Neutrophil (primary cell): ENCODE measurements at regions not wholly inside any gene's neighbourhood (a gene's known extent, or its start where the extent isn't known, plus 50 kb on each side); places are given as distances from the start of the nearest gene placed in this dataset.

Experiments used
- H3K27ac ChIP-seq: fragments of 200-600 bp; sonication (generic); 2 replicates; pipeline ENCODE4 v1.5.1; 2016; ENCODE audit warnings: mild to moderate bottlenecking, moderate library complexity
- H3K27me3 ChIP-seq: fragments of 200-600 bp; sonication (generic); 2 replicates; pipeline ENCODE4 v1.6.0; 2016; ENCODE audit warnings: mild to moderate bottlenecking
- H3K36me3 ChIP-seq: fragments of 200-600 bp; sonication (generic); 2 replicates; pipeline ENCODE4 v1.5.1; 2017
- H3K4me1 ChIP-seq, 2 experiments: fragments of 200-600 bp in 1 of 2; sonication (generic) in 1 of 2; 1 replicate in 1 of 2; 2 replicates in 1 of 2; pipeline versions ENCODE4 v1.5.1 to v1.6.1; 2013 to 2016; ENCODE audit warnings: low read depth in 1 of 2, low read length in 1 of 2, mild to moderate bottlenecking in 1 of 2, moderate library complexity in 1 of 2; ENCODE audit not compliant: control insufficient read depth in 1 of 2, insufficient read depth in 1 of 2
- H3K4me3 ChIP-seq, 2 experiments: fragments of 200-600 bp in 1 of 2; sonication (generic) in 1 of 2; 1 replicate in 1 of 2; 2 replicates in 1 of 2; pipeline ENCODE4 v1.5.1; 2013 to 2016; ENCODE audit warnings: low read depth in 1 of 2, low read length in 1 of 2, mild to moderate bottlenecking in 1 of 2, moderate library complexity in 1 of 2
- H3K9me3 ChIP-seq: fragments of 200-600 bp; sonication (generic); 2 replicates; pipeline ENCODE4 v1.5.1; 2016
- CTCF ChIP-seq: fragments of 200-600 bp; sonication (generic); IDR thresholded peaks from 2 replicates; pipeline ENCODE4 v1.5.1; 2016; ENCODE audit warnings: antibody characterized with exemption

DNA sequence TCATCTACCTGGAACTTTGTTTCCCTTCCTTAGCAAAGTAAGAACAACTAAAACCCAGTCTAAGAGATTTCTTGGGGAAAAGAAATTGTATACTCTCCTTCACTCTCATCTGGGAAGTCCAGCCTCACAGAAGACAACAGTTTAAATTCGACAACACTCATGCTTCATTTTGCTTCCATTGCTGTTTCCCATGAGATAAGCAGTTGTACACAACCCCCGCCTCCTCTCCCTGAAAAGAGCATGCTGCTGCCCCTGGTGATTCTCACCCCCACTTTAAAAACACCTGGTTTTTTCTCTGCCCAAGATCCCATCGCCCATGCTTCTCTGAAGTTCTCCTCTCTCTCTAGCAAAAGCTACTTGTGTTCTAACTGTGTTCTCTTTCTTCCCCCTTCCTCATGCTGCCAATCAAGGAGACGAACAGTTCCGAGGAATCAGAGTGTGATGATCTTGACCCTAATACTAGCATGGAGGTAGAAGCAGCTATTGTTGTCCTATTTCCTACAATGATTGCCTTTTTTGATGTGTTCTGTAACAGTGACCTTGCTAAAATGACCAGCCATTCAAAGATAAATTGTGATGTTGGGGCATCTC, 51.1 kb upstream of the UMPS start:
- no peak for TF ChIP-seq CTCF
- Histone ChIP-seq H3K4me1 (no peaks in the 10 kb centered on the region), H3K4me3 (no peak overlapping the region), H3K27ac (no peak overlapping the region), H3K36me3 (no peaks in the 10 kb centered on the region), H3K9me3 (no peaks in the 10 kb centered on the region), H3K27me3 (no peaks in the 10 kb centered on the region)
